Thymus (tissue), 11 donors: ENCODE measurements at regions not wholly inside any gene's neighbourhood (a gene's known extent, or its start where the extent isn't known, plus 50 kb on each side); places are given as distances from the start of the nearest gene placed in this dataset.
"Not testable (repeated sequence)": the region's sequence is repeated elsewhere in the genome, so short reads cannot be mapped to it uniquely, and the experiment has no call there.

Source experiments
- DNase-seq, 9 donors: peaks; one replicate each; pipeline ENCODE4 v3.0.0-alpha.2; 2013; ENCODE audit warnings: low spot score in 9 of 9, low read depth in 6 of 9, missing footprints in 1 of 9
- H3K27ac ChIP-seq, 2 donors: one replicate each; pipeline ENCODE4 v1.5.1; 2013; ENCODE audit warnings: control low read depth in 1 of 2, low read depth in 1 of 2, low read length in 1 of 2, mild to moderate bottlenecking in 1 of 2, moderate library complexity in 1 of 2
- H3K27me3 ChIP-seq, 2 donors: one replicate each; pipeline ENCODE4 v1.5.1; 2013; ENCODE audit warnings: low read length in 1 of 2; ENCODE audit not compliant: control insufficient read depth in 2 of 2, insufficient read depth in 1 of 2
- H3K36me3 ChIP-seq, 2 donors: one replicate each; pipeline ENCODE4 v1.5.1; 2013; ENCODE audit warnings: low read length in 1 of 2, mild to moderate bottlenecking in 1 of 2, moderate library complexity in 1 of 2; ENCODE audit not compliant: control insufficient read depth in 2 of 2, insufficient read depth in 2 of 2
- H3K4me1 ChIP-seq, 2 donors: one replicate each; pipeline ENCODE4 v1.5.1; 2013; ENCODE audit warnings: low read length in 2 of 2; ENCODE audit not compliant: control insufficient read depth in 2 of 2, insufficient read depth in 2 of 2
- H3K4me3 ChIP-seq, 2 donors: one replicate each; pipeline ENCODE4 v1.5.1; 2013; ENCODE audit warnings: low read length in 2 of 2, control low read depth in 1 of 2, mild to moderate bottlenecking in 1 of 2
- H3K9me3 ChIP-seq, 2 donors: one replicate each; pipeline ENCODE4 v1.5.1; 2013; ENCODE audit warnings: low read length in 1 of 2, mild to moderate bottlenecking in 1 of 2; ENCODE audit not compliant: control insufficient read depth in 2 of 2, insufficient read depth in 1 of 2
- WGBS: extraction: QIAGEN DNeasy Blood & Tissue Kit; methylation state at CpG from one replicate; pipeline ENCODE4 v1.1.7; 2013; 5-methylcytosine and 5-hydroxymethylcytosine counted together
- donor health status: healthy.

DNA sequence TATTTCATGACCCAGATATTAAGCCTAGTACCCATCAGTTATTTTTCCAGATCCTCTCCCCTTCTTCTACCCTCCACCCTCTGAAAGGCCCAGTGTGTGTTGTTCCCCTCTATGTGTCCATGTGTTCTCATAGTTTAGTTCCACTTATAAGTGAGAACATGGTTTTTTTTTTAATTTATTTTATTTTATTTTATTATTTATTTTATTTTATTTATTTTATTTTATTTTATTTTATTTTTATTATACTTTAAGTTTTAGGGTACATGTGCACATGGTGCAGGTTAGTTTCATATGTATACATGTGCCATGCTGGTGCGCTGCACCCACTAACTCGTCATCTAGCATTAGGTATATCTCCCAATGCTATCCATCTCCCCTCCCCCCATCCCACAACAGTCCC lies 639.2 kb upstream of the KCND2 start:
- DNase-seq, H3K9me3 ChIP-seq, H3K27me3 ChIP-seq, H3K4me3 ChIP-seq, H3K36me3 ChIP-seq, H3K27ac ChIP-seq, H3K4me1 ChIP-seq: not testable (repeated sequence)
- 100% methylated on average over 2 of the region's 2 CpGs for WGBS

DNA sequence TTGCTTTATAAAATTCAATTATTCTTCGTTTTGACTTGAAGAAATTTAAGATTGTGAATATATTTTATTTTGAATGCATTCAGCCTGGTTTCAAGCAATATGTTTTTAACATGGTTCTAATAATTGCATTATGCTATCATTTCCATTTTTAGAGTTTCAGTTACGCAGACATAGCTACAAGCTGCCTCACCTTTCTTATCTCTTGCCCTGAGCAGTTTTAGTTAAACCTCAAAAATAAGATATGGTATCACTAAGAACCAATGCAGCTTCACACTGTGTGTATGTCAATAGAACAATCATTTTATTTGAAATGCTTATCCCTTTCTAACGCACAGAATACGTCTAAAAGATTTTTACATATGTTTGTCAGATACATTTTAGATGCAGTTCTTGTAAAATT lies 632.6 kb upstream of the KCND2 start:
- Histone ChIP-seq H3K27ac (no peak overlapping the region), H3K4me3 (no peak overlapping the region), H3K36me3 (no peaks in the 10 kb centered on the region), H3K27me3 (no peaks in the 10 kb centered on the region), H3K4me1 (no peaks in the 10 kb centered on the region), H3K9me3 (no peaks in the 10 kb centered on the region)
- WGBS: 89% methylated on average over 4 of the region's 4 CpGs
- DNase-seq: no peak

DNA sequence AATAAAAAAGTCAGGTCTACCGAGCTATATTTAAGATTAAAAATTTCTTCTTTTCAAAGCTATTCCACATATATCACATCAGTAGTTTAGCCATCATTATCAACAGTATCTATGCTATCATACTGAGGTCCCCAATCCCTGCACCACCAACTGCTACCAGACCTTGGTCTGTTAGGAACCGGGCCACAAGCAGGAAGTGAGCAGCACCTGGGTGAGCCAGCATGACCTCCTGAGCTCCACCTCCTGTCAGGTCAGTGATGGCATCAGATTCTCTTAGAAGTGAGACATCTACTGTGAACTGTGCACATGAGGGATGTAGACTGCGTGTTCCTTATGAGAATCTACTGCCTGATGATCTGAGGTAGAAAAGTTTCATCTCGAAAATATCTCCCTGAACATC lies 632.1 kb upstream of the KCND2 start:
- no peak overlapping the region for H3K4me3 ChIP-seq
- H3K9me3 ChIP-seq: no peaks in the 10 kb centered on the region
- no peak for DNase-seq
- 86% methylated on average over 4 of the region's 4 CpGs for WGBS
- no peaks in the 10 kb centered on the region for H3K36me3 ChIP-seq
- H3K27me3 ChIP-seq: no peaks in the 10 kb centered on the region
- H3K27ac ChIP-seq: no peak overlapping the region
- no peaks in the 10 kb centered on the region for H3K4me1 ChIP-seq

DNA sequence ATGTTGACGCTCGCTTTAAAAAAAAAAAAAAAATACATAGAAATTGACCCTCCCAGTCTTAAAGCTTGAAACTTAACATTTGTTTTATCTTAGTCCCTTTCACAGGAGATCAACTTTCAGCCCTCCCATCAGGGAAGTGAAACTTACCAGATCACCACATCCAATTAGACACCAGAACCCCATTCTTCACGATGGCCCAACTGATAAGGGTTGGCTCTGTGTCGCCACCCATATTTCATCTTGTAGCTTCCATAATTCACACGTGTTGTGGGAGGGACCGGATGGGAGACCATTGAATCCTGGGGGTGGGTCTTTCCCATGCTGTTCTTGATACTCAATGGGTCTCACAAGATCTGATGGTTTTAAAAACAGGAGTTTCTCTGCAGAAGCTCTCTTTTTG lies 629.4 kb upstream of the KCND2 start:
- H3K4me3 ChIP-seq: no peak overlapping the region
- no peak for DNase-seq
- no peaks in the 10 kb centered on the region for H3K27me3 ChIP-seq
- H3K4me1 ChIP-seq: no peaks in the 10 kb centered on the region
- H3K9me3 ChIP-seq: peaks cover 0 to 3% of the 10 kb centered on the region in 2 donors
- no peak overlapping the region for H3K27ac ChIP-seq
- no peaks in the 10 kb centered on the region for H3K36me3 ChIP-seq
- 88% methylated on average over 6 of the region's 6 CpGs for WGBS

DNA sequence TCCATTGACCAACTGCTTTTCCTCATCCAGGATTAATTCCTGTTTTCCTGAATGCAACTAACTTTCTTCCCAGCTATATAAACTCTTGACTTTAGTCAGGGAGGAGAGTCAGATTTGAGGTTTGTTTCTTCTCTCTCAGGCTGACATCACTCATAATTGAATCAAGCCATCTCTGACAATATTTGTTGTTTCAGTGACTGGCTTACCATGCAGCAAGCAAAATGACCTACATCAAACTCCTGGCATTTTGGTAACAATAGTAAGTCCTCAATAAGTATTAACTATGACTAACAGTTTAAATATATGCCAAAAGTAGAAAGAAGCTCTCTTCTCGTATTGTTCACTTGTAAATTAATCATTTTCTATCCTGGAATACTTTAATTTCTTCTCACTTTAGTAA lies 625.7 kb upstream of the KCND2 start:
- WGBS: 88% methylated on average over 1 of the region's 1 CpG

DNA sequence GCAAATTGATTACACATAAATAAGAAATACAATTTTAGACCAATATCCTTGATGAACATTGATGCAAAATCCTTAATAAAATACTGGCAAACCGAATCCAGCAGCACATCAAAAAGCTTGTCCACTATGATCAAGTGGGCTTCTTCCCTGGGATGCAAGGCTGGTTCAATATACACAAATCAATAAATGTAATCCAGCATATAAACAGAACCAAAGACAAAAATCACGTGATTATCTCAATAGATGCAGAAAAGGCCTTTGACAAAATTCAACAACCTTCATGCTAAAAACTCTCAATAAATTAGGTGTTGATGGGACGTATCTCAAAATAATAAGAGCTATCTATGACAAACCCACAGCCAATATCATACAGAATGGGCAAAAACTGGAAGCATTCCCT lies 624.2 kb upstream of the KCND2 start:
- not testable (repeated sequence) for DNase-seq, H3K4me1 ChIP-seq, H3K27me3 ChIP-seq, H3K27ac ChIP-seq, H3K4me3 ChIP-seq, H3K36me3 ChIP-seq, H3K9me3 ChIP-seq
- WGBS: 87% methylated on average over 3 of the region's 3 CpGs

More for the DNA sequence above, 625.7 kb upstream of the KCND2 start:
- Histone ChIP-seq H3K4me3 (no peak overlapping the region), H3K4me1 (no peaks in the 10 kb centered on the region), H3K27me3 (no peaks in the 10 kb centered on the region), H3K27ac (no peak overlapping the region), H3K9me3 (peaks cover 0 to 3% of the 10 kb centered on the region in 2 donors), H3K36me3 (no peaks in the 10 kb centered on the region)
- DNase-seq: no peak

DNA sequence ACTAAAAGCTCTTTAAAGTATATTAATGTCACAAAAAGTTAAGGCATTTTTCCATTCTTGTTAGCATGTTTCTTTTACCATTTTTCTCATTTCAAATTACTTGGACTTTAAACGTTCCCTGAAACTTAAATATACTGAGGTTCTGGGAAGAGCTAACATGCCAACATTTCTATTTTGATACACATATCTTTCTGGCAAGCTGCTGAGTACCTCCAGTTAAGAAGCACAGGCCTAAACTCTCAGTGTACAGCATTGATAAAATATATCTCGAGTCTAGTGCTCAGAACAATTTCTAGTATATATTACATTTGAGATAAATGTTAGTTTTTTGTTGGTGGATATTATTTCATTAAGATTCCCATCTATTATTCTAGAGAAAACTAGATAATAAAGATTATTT lies 612.9 kb upstream of the KCND2 start:
- 83% methylated on average over 2 of the region's 2 CpGs for WGBS

DNA sequence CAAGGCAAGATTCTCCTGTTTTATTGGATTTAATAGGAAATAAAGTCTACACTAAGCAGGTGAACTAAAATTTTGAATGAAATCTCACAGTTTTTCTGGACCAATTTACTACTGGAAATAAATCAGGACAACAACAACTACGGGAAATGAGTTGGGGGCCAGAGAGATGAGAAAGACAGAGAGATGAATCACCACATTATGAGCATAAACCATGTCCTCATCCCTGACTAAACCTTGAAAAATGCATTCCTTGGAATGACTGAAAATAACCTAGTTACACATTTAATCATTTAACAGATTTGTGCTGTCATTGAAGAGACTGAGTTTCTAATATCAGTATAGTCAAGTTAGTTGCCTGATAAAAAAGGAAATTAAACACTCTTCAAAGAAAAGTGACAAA lies 608.4 kb upstream of the KCND2 start:
- H3K9me3 ChIP-seq: no peaks in the 10 kb centered on the region
- H3K36me3 ChIP-seq: no peaks in the 10 kb centered on the region
- H3K4me1 ChIP-seq: no peaks in the 10 kb centered on the region
- H3K4me3 ChIP-seq: no peak overlapping the region
- WGBS: 79% methylated on average over 1 of the region's 1 CpG
- no peak overlapping the region for H3K27ac ChIP-seq
- H3K27me3 ChIP-seq: no peaks in the 10 kb centered on the region
- DNase-seq: no peak

More for the DNA sequence above, 612.9 kb upstream of the KCND2 start:
- no peak overlapping the region for H3K4me3 ChIP-seq
- no peaks in the 10 kb centered on the region for H3K36me3 ChIP-seq
- H3K27ac ChIP-seq: no peak overlapping the region
- no peaks in the 10 kb centered on the region for H3K27me3 ChIP-seq
- H3K4me1 ChIP-seq: no peaks in the 10 kb centered on the region
- DNase-seq: no peak
- H3K9me3 ChIP-seq: no peaks in the 10 kb centered on the region

DNA sequence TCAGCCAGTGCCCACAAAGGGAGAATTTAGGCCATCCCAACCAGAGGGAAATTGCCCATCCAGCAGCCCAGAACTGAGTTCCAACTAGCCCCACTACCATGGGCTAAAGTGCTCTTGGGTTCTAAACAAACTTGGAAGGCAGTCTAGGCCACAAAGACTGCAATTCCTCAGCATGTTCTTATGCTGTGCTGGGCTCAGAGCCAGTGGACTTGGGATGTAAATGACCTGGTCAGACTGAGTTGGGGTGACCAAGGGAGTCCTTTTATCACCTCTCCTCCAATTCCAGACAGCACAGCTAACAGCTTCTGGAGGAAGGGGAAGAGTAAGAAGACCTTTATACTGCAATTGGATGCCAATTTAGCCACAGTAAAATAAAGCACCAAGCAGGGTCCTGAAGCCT lies 607.2 kb upstream of the KCND2 start:
- Histone ChIP-seq H3K4me3 (no peak overlapping the region), H3K27me3 (no peaks in the 10 kb centered on the region), H3K36me3 (no peaks in the 10 kb centered on the region), H3K9me3 (no peaks in the 10 kb centered on the region), H3K27ac (no peak overlapping the region), H3K4me1 (no peaks in the 10 kb centered on the region)
- DNase-seq: no peak

DNA sequence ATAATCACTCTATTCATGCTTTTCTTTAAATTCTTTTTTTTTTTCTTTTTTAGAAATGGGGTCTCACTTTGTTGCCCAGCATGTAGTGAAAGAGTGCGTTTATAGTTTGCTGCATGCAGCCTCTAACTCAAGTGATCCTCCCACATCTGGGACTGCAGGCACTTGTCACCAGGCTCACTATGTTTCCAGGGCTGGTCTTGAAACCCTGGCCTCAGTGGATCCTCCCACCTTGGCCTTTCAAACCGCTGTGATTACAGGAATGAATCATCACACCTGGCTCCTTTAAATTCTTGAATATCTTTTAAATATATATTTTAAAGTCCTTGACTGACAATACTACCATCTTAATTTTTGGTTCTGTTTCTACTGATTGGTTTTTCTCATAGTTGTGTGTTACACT lies 591.6 kb upstream of the KCND2 start:
- no peaks in the 10 kb centered on the region for H3K27me3 ChIP-seq

More for the DNA sequence above, 591.6 kb upstream of the KCND2 start:
- Histone ChIP-seq H3K9me3 (no peaks in the 10 kb centered on the region), H3K4me1 (no peaks in the 10 kb centered on the region), H3K27ac (no peak overlapping the region), H3K4me3 (no peak overlapping the region), H3K36me3 (no peaks in the 10 kb centered on the region)
- no peak for DNase-seq
- WGBS: 78% methylated on average over 2 of the region's 2 CpGs
